CD4-positive, alpha-beta T cell treated with Interleukin-17A for 1 hour (primary cell): ENCODE measurements at regions not wholly inside any gene's neighbourhood (a gene's known extent, or its start where the extent isn't known, plus 50 kb on each side); places are given as distances from the start of the nearest gene placed in this dataset.
A peak's percentile ranks its signal among the peaks of the same experiment; 100 is the strongest.

ENCODE experiments used
- DNase-seq: peaks from one replicate; pipeline ENCODE4 v3.0.0-alpha.2; 2020

DNA sequence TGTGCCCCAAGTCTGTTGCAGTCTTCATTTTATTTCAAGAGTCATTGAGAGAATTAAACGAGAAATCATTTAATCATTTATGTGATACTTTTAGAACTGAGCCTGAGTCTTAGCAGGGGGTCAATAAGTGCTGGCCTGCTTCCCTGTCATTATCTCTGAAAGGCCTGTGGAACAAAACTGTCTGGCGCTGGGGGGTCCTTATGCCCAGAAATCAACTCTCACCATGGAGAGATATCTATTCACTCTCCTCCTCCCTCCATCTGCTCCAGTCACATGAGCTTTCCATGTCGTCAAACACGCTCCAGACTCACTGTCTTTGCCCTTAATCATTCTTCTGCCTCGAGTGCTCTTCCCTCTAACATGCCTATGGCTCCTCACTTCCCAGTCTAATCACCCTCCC, 136.8 kb downstream of the ESM1 start:
- DNase-seq: no peak

DNA sequence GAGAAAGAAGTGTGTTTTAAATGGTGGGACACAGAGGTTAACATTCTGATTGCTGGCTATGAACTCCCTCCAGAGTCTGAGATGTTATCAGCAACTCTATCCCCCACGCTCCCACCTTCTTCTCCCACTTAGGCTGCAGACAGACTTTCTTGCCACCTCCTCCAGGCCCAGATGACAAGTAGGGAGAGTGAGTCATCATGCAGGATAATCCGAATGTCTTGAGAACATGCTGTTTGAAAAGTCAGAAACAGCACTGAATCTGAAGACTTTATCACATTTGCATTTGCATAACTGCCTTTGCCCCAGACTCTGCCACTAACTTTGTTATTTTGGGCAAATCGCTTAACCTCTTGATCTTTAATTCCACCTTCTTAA, 139.8 kb downstream of the ESM1 start:
- no peak for DNase-seq

DNA sequence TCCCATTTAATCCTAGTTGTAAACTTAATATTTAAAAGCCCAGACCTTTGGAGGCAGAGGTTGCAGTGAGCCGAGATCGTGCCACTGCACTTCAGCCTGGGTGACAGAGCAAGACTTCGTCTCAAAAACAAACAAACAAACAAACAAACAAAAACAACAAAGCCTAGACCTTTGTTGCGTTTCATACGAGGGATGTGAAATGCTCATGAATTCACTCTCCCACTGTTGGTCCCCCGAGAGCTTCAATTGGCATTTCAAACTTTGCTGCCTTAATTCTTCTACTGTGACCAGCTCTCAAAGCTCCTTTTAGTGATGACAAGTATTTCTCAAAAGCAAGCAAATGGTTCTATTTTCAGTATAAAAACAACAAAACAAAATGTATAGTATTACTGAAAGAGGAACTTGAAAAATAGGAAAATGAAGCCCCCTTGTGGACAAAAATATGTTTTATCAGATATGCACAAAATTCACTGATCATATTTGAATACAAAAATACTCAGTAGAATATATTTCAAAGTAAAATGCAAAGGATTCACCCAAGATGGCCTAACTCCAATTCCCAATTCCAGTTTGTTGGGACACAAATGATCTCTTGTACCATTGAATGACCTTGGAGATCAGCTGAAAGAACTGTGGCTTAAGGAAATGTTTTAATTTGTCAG, 140.4 kb downstream of the ESM1 start:
- DNase-seq: peak; percentile 68

DNA sequence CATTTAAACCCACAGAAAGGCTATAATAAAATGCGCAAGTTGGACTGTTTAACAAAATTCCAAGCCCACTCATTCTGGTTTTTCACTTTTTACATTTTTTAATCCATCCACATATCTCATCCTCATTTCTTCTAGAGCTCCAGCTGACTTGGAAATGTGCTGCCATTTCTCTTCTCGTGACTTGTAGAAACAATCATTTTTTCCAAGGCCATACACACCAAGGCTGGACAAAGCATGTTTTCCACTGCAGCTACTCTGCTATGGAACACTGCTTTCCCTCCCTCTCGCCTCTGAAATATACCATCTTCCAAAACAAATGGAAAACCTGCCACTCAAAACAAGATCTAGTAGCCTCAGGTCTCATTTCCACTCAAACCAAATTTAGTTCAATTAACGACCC, 141.1 kb downstream of the ESM1 start:
- DNase-seq: no peak

DNA sequence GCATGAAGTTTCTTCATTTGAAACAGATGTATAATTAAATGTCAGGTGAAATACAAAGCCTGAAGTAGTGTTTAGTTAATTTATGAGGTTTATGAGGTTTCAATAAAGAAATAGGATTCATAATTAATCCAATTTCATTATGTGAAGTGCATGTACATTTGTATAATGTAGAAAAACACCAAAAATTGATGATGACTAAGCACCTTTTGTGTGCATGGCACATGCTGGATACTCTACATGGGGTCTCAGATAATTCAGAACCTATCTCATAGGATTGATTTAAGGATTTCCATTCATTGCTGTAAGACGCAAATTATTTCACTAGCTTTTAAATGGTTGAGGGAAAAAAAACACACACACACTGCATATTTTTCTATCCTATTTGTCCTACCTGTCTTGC, 143.9 kb downstream of the ESM1 start:
- DNase-seq: no peak

DNA sequence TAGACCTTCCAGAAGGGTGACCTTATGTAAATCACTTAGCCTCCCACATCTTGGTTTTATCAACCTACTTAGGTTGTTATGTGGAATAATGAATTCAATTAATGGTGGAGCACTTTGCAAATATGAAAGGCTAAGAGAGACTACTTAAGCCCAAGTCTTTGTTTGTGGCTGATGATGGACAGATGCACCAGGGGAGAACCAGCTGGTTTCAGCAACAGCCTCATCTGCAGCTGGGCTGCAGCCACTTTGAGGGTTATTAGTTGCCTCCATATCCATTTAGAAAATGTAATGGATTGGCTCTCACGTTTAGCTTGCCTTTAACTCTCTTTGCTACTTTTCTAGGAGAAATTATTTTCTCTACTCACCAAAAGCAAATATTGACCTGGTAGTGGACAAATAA, 146.6 kb downstream of the ESM1 start:
- DNase-seq: no peak

DNA sequence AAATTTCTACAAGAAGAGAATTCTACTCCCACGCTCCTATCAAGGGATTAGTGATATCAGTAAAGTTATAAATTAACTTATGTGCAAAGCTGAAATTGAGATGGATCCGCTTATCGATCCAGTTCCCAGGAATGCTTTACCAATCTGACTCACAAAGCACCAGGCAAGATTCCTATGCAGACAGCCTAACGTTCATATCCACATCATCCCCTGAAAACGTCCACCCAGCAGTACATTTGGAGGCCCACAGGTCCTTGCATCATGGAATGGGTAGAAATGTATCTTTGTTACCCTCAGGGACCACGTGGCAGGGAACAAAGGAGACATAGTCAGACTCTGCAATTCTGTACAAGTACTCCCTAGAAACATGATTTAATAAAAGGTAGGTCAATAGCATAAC, 147.4 kb downstream of the ESM1 start:
- no peak for DNase-seq

DNA sequence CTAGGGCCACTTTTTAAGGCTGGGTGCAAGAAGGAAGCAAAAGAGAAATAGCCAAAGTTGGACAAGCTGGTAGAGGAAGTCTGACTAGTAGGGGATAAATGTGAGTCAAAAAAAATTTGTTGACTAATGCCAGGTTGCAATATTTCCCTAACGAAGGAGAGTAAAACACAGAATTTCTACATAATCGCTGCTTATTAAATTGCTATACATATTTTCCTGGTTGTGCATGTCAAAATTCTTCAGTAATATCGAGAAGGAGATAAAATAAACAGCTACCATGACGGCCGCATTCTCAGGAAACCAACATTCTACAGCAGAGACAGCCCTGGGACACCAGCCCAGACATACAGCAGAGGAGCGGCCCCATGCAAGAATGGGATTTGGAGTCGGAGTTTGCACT, 148.3 kb downstream of the ESM1 start:
- DNase-seq: no peak

DNA sequence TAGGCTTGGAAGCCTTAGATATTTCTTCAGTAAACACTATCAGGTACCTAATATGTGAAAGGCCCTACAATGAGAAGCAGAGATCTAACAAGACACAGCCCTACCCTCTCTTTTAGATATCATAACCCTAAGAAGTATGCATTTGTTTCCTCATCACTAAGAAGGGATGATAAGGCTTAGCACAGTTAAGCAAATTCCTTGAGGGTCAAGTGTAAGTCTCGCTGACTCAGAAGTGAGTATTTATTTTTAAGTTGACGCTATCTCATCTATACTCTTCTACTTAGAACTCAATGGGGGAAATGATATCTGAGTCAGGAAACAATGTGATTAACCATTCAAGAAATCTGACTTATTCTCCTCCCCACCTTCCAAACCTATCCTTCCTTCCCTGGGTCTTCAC, 149.7 kb downstream of the ESM1 start:
- no peak for DNase-seq

DNA sequence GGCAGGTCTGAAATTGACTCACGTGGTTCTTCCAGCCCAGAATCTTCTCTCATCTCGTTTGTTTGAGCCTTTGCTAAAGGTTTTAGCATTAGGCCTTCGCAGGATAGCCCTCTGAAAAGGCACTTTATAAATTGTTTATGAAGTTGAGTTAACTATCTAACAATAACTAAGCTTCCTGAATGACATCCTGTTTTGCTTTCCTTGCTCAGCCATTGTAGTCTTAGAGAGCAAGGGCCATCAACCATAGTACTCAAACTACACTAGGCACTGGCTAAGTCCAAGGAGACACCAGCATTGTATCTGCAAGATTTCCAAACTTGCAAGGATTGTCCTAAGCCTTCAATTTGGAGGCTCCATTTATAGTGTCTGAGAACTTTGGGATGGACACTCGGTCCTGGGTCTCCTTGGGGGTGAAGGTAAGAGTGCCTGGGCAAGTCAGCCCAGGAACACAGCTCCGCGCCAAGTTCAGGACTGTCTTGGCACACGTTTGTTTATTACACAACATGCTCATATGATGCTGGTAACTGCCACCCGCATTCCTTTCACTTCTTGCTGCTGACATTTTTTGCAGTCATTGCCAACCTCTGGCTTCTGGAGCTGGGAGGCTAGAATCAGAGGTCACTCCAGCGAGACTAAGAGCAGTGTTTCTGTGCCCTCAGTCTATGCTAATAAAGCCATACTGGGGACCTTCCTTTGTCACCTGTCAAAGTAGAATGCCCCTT, 151.1 kb downstream of the ESM1 start:
- no peak for DNase-seq

DNA sequence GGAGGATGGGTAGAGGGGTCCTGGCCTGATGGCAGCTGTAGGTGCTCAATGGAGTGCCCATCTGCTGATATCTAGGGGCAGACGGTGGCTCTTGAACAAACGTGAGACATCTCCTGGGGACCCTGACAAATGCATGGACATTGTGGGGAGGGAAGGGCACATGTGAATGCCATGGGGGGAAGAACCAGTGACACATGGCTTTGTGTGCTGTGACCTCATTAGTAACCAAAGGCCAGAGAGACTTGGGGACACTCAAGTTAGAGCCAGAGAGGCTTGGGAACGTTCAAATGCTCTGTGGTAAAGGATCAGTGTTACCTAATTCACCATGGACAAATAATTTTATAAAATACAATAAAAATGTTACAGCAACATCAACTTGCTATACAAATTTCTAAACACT, 151.8 kb downstream of the ESM1 start:
- no peak for DNase-seq

DNA sequence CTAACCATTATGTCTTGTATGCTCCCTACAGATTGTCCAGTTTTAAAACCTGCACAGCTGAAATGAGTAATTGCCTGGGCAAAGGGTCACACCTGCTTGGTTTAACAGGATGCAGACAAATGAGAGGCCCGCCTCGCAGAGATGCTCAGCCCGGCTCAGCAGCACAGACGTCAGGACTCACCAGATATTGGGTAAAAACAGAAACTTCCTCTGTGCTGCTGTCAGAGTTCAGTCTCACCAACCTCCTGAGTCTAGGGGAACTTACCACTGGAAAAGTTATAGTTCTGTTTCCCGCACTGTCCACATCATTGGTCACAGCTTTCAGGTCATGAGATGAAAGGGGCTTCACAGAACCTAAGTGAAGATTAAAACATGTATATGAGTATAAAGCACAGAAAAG, 152.5 kb downstream of the ESM1 start:
- DNase-seq: peak; percentile 15

DNA sequence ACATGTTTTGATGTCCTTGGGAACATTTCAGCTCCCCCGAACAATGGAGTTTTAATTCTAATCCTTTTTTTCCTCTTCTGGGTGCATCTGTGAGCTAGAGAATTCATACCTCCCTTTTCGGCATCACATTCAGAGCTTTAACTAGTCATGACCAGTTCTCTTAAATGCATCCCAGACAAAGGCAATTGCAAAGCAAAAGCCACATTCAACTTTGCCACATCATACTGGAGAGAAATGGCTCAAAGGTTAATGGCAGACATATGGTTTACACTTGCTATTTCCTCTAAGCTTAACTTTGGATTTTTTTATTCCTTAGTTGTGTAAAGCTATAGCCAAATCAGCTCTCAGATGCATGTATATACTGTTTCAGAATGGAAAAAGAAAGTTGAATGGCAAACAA, 153.3 kb downstream of the ESM1 start:
- DNase-seq: no peak

DNA sequence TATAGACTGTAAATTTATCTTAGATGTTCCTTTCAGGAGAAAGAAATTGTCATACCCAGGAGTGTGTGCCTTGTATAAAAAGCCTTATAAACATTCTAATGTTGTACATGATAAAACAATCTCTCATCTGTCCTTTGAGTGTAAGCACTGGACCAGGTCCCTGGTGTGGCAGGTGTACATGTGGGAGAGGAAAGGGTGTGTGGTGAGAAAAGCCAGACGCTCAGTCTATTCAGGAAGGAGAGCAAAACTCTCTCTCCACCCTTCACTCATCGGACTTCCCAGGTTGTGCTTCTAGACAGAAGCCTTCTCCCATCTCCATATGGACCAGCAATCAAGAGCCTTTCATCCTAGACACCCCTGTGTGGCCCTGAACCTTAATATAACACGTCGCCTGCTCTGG, 154.2 kb downstream of the ESM1 start:
- DNase-seq: no peak

DNA sequence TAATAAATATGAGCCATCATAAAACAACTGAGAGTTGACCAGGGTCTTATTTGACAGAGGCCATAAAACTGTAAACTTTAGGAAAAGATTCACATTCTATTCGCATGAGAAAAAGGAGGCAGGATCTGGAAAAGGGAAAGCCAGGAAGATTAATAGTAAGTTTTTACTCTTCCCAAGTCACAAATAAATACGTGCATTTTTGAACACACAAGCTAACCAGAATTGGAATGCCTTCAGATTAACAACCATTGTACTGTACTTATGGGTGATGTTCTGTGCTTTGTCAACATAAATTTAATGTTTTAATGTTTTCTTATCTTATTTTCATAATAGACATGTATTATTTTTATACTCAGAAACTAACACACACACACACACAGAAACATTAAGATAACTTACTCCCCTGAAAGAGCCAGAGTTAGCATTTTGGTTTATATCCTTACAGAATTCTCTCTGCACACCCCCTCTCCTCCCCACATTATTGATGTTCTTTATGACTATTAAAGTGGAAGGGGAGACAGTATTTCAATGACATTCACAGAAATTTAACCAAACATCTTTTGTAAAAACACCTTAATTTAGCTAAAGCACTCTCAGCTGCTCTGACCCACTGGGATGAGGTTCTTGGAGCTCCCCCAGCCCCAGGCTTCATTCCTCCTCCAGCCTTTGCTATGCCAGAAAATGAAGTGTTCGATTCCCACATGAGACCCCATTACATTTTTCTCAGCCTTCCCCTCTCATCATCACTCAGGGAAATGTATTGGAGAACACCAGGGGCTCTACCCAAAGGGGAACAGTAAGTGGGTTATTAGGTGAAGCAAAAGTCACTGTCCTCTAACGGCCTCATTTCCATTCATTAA, 155.5 kb downstream of the ESM1 start:
- DNase-seq: no peak

DNA sequence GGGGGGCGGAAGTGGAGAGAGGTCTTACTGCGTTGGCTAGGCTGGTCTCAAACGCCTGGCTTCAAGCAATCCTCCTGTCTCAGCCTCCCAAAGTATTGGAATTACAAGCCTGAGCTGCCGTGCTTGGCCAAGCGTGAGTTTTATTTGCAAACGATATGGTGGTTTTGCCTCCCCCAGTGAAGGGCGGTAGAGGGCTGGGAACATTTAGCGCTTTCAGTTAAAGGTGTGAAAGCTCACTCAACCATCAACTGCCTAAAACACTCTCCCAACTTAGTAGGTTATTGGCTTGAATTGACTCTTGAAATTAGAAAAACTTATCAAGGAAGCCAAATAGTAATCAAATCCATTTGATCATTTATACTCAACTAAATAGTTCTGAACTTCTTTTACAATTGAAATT, 156.3 kb downstream of the ESM1 start:
- no peak for DNase-seq

DNA sequence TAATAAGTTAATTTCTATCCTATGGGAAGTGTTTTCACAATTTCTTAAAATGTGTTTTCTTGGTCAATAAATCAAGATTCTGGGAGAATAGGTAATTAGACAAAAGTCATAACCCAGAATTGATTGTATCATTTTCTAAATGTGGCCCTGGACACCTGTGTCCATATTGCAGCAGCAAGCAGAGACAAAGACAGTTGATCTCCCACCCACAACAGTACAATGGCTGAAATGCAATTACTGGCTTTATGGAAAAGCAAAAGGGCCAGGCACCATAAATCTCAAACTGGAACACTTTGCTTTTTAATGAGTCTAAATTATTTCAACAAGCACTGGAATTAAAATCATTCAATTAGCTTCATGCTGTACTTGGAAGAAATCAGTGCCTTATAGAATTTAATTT, 157.2 kb downstream of the ESM1 start:
- DNase-seq: no peak

DNA sequence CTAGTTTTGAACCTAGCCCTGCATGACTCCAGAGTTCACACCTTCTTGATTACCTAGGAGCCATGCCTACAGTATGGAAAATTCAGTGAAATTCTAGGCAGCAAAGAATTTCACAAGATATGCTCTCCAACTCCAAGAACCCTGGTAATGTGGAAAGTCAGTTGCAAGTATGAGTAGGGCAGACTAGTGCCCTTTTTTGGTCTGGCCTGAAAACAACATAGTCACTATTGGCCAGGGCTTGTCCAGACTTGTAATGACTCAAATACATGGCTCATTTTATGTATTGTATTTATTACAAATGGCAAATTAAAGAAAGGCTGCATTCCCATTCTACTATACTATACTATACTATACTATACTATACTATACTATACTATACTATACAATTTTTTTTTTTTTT, 160.4 kb downstream of the ESM1 start:
- DNase-seq: no peak

DNA sequence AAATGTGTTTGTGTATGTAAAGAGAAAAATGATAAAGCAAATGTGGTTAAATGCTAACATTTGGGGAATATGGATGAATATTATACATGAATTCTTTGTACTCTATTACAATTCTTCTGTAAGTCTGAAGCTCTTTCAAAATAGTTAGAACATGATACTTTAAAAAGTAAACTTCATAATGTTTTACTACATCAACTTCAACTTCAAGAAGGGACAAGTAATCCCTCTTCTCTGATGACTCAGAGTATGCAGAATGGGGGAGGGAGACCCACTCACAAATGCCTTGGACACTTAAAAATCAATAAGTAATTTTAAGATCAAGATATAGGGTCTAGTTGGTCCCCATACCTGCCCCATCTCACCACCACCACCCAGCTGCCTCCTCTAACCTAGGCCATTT, 162.4 kb downstream of the ESM1 start:
- DNase-seq: no peak

DNA sequence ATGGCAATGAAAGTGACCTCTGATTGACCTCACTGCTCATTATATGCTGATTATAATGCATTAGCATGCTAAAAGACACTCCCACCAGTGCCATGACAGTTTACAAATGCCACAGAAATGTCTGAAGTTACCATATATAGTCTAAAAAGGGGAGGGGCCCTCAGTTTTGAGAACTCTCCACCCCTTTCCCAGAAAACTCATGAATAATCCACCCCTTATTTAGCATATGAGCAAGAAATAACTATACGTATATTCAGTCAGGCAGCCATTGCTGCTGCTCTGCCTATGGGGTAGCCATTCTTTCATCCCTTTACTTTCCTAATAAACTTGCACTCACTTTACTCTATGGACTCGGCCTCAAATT, 163.1 kb downstream of the ESM1 start:
- no peak for DNase-seq

DNA sequence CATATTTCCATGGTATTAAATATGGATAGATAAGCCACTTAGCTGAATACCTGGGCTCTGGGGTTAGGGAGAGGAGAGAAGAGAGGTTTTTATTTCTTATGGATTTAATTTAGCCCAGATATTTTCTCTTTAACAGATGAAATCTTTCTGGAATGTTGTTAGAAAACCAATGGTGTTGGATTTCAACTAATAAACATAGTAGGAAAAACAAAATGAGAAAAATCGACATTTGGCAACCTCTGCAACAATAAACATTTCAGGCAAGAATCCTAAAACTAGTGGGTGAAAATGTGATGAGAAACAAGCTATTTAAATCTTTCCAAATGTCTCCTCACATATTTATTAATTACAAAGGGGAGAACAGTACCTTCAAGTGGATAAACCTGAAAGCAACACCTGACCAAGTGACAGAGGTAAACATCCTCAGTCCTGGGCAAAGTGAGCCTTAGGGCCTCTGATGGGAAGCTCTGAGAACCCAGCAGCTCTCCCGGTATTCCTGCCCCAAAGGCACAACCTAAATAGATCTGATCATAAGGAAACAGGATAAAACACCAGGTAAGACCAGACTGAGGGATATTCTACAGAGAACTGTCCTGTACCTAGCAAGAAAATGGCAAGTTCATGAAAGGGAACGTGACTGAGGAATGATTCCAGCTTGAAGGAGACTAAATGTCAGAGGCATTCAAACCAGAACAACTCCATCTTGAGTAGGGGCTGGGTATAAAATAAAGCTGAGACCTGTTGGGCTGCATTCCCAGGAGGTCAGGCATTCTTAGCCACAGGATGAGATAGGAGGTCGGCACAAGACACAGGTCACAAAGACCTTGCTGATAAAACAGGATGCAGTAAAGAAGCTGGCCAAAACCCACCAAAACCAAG, 163.7 kb downstream of the ESM1 start:
- DNase-seq: no peak

DNA sequence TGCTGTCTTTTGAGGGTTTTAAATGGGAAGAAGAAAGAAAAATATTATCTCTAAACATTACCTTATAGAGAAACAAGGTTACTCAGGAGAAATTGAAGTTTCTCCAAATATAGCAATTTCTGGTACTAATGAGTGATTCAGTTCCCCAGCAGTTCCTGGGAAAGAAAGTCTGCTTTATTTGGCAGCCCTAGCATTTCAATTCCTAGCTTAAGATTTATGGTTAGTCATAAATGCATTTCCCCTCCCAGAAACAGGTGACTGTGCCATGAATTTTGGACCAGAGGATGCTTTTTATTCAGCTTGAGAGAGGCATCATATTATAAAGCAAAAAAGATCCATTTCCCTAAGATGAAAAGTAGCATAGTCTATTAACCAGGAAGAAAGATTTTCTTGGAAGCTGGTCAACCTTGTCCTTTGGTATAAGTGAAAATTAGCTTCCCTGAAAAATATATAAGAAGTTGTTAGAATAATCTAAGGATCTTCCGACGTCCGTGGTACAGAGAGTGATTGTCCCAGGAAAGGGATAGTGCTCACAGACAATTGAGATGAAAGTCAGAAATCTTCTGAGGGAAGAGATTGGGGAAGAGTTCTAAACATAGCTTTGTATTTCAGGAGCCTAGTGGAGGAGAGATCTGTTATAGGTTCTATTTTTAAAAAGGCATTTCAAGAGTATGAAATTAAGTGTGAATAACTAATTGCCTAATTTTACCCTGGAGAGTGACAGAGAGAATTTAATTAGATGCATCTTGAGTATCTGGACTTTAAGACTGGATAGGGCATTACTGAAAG, 164.9 kb downstream of the ESM1 start:
- no peak for DNase-seq
